Esophagus muscularis mucosa (tissue), 4 donors: ENCODE measurements at regions not wholly inside any gene's neighbourhood (a gene's known extent, or its start where the extent isn't known, plus 50 kb on each side); places are given as distances from the start of the nearest gene placed in this dataset.

Source experiments
- CTCF ChIP-seq, 3 experiments: fragments of 200-600 bp in 2 of 3; fragments of 450-650 bp in 1 of 3; sonication (generic) in 2 of 3; IDR thresholded peaks; one replicate each; pipeline ENCODE4 v1.5.1; 2017 to 2019; ENCODE audit warnings: antibody characterized with exemption in 3 of 3, mild to moderate bottlenecking in 2 of 3, moderate library complexity in 1 of 3
- EP300 ChIP-seq: sonication (generic); formaldehyde crosslinking; IDR thresholded peaks from one replicate; pipeline ENCODE4 v1.6.1; 2017; ENCODE audit warnings: antibody characterized with exemption
- POLR2A ChIP-seq: fragments of 450-650 bp; IDR thresholded peaks from one replicate; pipeline ENCODE4 v1.6.1; 2017; ENCODE audit warnings: antibody characterized with exemption, moderate library complexity, mild to moderate bottlenecking, low read depth
- POLR2AphosphoS5 ChIP-seq, 2 donors: sonication (generic); formaldehyde crosslinking; IDR thresholded peaks; one replicate each; pipeline ENCODE4 v1.6.1; 2017; ENCODE audit warnings: antibody characterized with exemption in 2 of 2

- TF ChIP-seq CTCF (IDR thresholded peaks at IDR 0.05), result no peak
- no peak for TF ChIP-seq POLR2A
- no peak for TF ChIP-seq POLR2AphosphoS5 (IDR thresholded peaks at IDR 0.05)
- TF ChIP-seq EP300, result no peak
Measured at GRCh38 chr21:27083144-27083543, 116.3 kb upstream of the ADAMTS5 start.
